Hematopoietic multipotent progenitor cell treated with erythropoietin and hydrocortisone succinate and interleukin-3 and kit ligand, for 8 days (in vitro differentiated cells): ENCODE measurements at regions not wholly inside any gene's neighbourhood (a gene's known extent, or its start where the extent isn't known, plus 50 kb on each side); places are given as distances from the start of the nearest gene placed in this dataset.

Experiments
- DNase-seq: peaks from one replicate; pipeline ENCODE4 v3.0.0-alpha.2; 2015

- DNase-seq = no peak
Observed at GRCh38 chr18:3360211-3360610, 89.8 kb upstream of the TGIF1 start.

- DNase-seq = no peak
Observed at GRCh38 chr18:3367491-3368091, 82.4 kb upstream of the TGIF1 start.

- DNase-seq = no peak
Observed at GRCh38 chr18:3368193-3368592, 81.8 kb upstream of the TGIF1 start.

- DNase-seq = no peak
Observed at GRCh38 chr18:3379685-3380084, 70.3 kb upstream of the TGIF1 start.

- peak; percentile 6 for DNase-seq
Observed at GRCh38 chr18:3380384-3380961, 69.5 kb upstream of the TGIF1 start.

- DNase-seq = no peak
Observed at GRCh38 chr18:3383381-3383915, 66.5 kb upstream of the TGIF1 start.

- no peak for DNase-seq
Observed at GRCh38 chr18:3384664-3385563, 65.1 kb upstream of the TGIF1 start.

GRCh38 chr18:3388323-3388722, 61.6 kb upstream of the TGIF1 start:
- DNase-seq = no peak

GRCh38 chr18:3388980-3389379, 61.0 kb upstream of the TGIF1 start:
- no peak for DNase-seq

GRCh38 chr18:3389977-3390376, 60.0 kb upstream of the TGIF1 start:
- DNase-seq = no peak

GRCh38 chr18:3391704-3392466, 58.1 kb upstream of the TGIF1 start:
- DNase-seq = no peak

GRCh38 chr18:3392467-3392855, 57.5 kb upstream of the TGIF1 start:
- DNase-seq = no peak

GRCh38 chr18:3394648-3395047, 55.3 kb upstream of the TGIF1 start:
- no peak for DNase-seq

- no peak for DNase-seq
Observed at GRCh38 chr18:3395466-3395865, 54.5 kb upstream of the TGIF1 start.

- no peak for DNase-seq
Observed at GRCh38 chr18:3397031-3397750, 52.8 kb upstream of the TGIF1 start.

- no peak for DNase-seq
Observed at GRCh38 chr18:3397786-3398185, 52.2 kb upstream of the TGIF1 start.
